ENCODE measurements at regions not wholly inside any gene's neighbourhood (a gene's known extent, or its start where the extent isn't known, plus 50 kb on each side); places are given as distances from the start of the nearest gene placed in this dataset.

- H3K9me3 ChIP-seq (ENCODE audit: control insufficient read depth in 2 of 2, insufficient read depth in 1 of 2, low read depth in 1 of 2, low read length in 1 of 2) = peaks cover 0 to 4% of the 10 kb centered on the region in 2 donors
- H3K4me1 ChIP-seq (ENCODE audit: control insufficient read depth in 3 of 3, insufficient read depth in 2 of 3, low read depth in 1 of 3, low read length in 2 of 3) = no peaks in the 10 kb centered on the region
- H3K36me3 ChIP-seq (ENCODE audit: control insufficient read depth in 3 of 3, insufficient read depth in 2 of 3, low read depth in 1 of 3, low read length in 3 of 3) = no peaks in the 10 kb centered on the region
- FAIRE-seq (no peak), DNase-seq (no peak)
- WGBS, 3 donors = 60 to 72% (median 60%) methylated on average over 2 of the region's 2 CpGs
- no peak overlapping the region for H3K27ac ChIP-seq (ENCODE audit: low read depth in 1 of 3, low read length in 2 of 3)
- H3K4me3 ChIP-seq (ENCODE audit: low read depth in 1 of 3, low read length in 3 of 3) = no peak overlapping the region
- H3K27me3 ChIP-seq (ENCODE audit: control insufficient read depth in 3 of 3, insufficient read depth in 3 of 3, low read length in 3 of 3) = no peaks in the 10 kb centered on the region
These were observed 669.3 kb downstream of the NLGN4X start for GRCh38 chrX:5559386-5559785.

GRCh38 chrX:5549512-5549911, 679.2 kb downstream of the NLGN4X start:
- no peaks in the 10 kb centered on the region for H3K36me3 ChIP-seq (ENCODE audit: control insufficient read depth in 3 of 3, insufficient read depth in 2 of 3, low read depth in 1 of 3, low read length in 3 of 3)
- H3K4me1 ChIP-seq (ENCODE audit: control insufficient read depth in 3 of 3, insufficient read depth in 2 of 3, low read depth in 1 of 3, low read length in 2 of 3) = no peaks in the 10 kb centered on the region
- DNase-seq (peak in 1 of 2 donors; percentile 1), FAIRE-seq (no peak)
- H3K27ac ChIP-seq (ENCODE audit: low read depth in 1 of 3, low read length in 2 of 3) = no peak overlapping the region
- no peaks in the 10 kb centered on the region for H3K27me3 ChIP-seq (ENCODE audit: control insufficient read depth in 3 of 3, insufficient read depth in 3 of 3, low read length in 3 of 3)
- H3K4me3 ChIP-seq (ENCODE audit: low read depth in 1 of 3, low read length in 3 of 3) = no peak overlapping the region
- 47 to 83% (median 65%) methylated on average over 2 of the region's 2 CpGs for WGBS, 3 donors
- H3K9me3 ChIP-seq (ENCODE audit: control insufficient read depth in 2 of 2, insufficient read depth in 1 of 2, low read depth in 1 of 2, low read length in 1 of 2) = peaks cover 0 to 2% of the 10 kb centered on the region in 2 donors

GRCh38 chrX:5537098-5537497, 691.6 kb downstream of the NLGN4X start:
- no peak for DNase-seq
- H3K4me3 ChIP-seq (ENCODE audit: low read depth in 1 of 3, low read length in 3 of 3) = no peak overlapping the region
- no peaks in the 10 kb centered on the region for H3K36me3 ChIP-seq (ENCODE audit: control insufficient read depth in 3 of 3, insufficient read depth in 2 of 3, low read depth in 1 of 3, low read length in 3 of 3)
- H3K27ac ChIP-seq (ENCODE audit: low read depth in 1 of 3, low read length in 2 of 3) = no peak overlapping the region
- 84 to 89% (median 88%) methylated on average over 6 of the region's 6 CpGs for WGBS, 3 donors
- H3K27me3 ChIP-seq (ENCODE audit: control insufficient read depth in 3 of 3, insufficient read depth in 3 of 3, low read length in 3 of 3) = no peaks in the 10 kb centered on the region
- H3K9me3 ChIP-seq (ENCODE audit: control insufficient read depth in 2 of 2, insufficient read depth in 1 of 2, low read depth in 1 of 2, low read length in 1 of 2) = peaks cover 0 to 1% of the 10 kb centered on the region in 2 donors
- FAIRE-seq = no peak
- H3K4me1 ChIP-seq (ENCODE audit: control insufficient read depth in 3 of 3, insufficient read depth in 2 of 3, low read depth in 1 of 3, low read length in 2 of 3) = no peaks in the 10 kb centered on the region

GRCh38 chrX:5536261-5536660, 692.4 kb downstream of the NLGN4X start:
- 66 to 74% (median 66%) methylated on average over 3 of the region's 3 CpGs for WGBS, 3 donors
- no peaks in the 10 kb centered on the region for H3K27me3 ChIP-seq (ENCODE audit: control insufficient read depth in 3 of 3, insufficient read depth in 3 of 3, low read length in 3 of 3)
- H3K4me3 ChIP-seq (ENCODE audit: low read depth in 1 of 3, low read length in 3 of 3) = no peak overlapping the region
- DNase-seq = no peak
- H3K36me3 ChIP-seq (ENCODE audit: control insufficient read depth in 3 of 3, insufficient read depth in 2 of 3, low read depth in 1 of 3, low read length in 3 of 3) = no peaks in the 10 kb centered on the region
- H3K9me3 ChIP-seq (ENCODE audit: control insufficient read depth in 2 of 2, insufficient read depth in 1 of 2, low read depth in 1 of 2, low read length in 1 of 2) = no peaks in the 10 kb centered on the region
- no peak for FAIRE-seq
- H3K27ac ChIP-seq (ENCODE audit: low read depth in 1 of 3, low read length in 2 of 3) = no peak overlapping the region
- no peaks in the 10 kb centered on the region for H3K4me1 ChIP-seq (ENCODE audit: control insufficient read depth in 3 of 3, insufficient read depth in 2 of 3, low read depth in 1 of 3, low read length in 2 of 3)

GRCh38 chrX:5528057-5528456, 700.6 kb downstream of the NLGN4X start:
- Histone ChIP-seq H3K27ac (ENCODE audit: low read depth in 1 of 3, low read length in 2 of 3) (no peak overlapping the region), H3K9me3 (ENCODE audit: control insufficient read depth in 2 of 2, insufficient read depth in 1 of 2, low read depth in 1 of 2, low read length in 1 of 2) (no peaks in the 10 kb centered on the region), H3K27me3 (ENCODE audit: control insufficient read depth in 3 of 3, insufficient read depth in 3 of 3, low read length in 3 of 3) (no peaks in the 10 kb centered on the region), H3K4me1 (ENCODE audit: control insufficient read depth in 3 of 3, insufficient read depth in 2 of 3, low read depth in 1 of 3, low read length in 2 of 3) (no peaks in the 10 kb centered on the region), H3K4me3 (ENCODE audit: low read depth in 1 of 3, low read length in 3 of 3) (no peak overlapping the region), H3K36me3 (ENCODE audit: control insufficient read depth in 3 of 3, insufficient read depth in 2 of 3, low read depth in 1 of 3, low read length in 3 of 3) (no peaks in the 10 kb centered on the region)
- FAIRE-seq (no peak), DNase-seq (no peak)
- WGBS, 3 donors = 80 to 89% (median 85%) methylated on average over 5 of the region's 5 CpGs

GRCh38 chrX:5526191-5526590, 702.5 kb downstream of the NLGN4X start:
- FAIRE-seq (no peak), DNase-seq (no peak)
- Histone ChIP-seq H3K36me3 (ENCODE audit: control insufficient read depth in 3 of 3, insufficient read depth in 2 of 3, low read depth in 1 of 3, low read length in 3 of 3) (no peaks in the 10 kb centered on the region), H3K9me3 (ENCODE audit: control insufficient read depth in 2 of 2, insufficient read depth in 1 of 2, low read depth in 1 of 2, low read length in 1 of 2) (no peaks in the 10 kb centered on the region), H3K27me3 (ENCODE audit: control insufficient read depth in 3 of 3, insufficient read depth in 3 of 3, low read length in 3 of 3) (no peaks in the 10 kb centered on the region), H3K27ac (ENCODE audit: low read depth in 1 of 3, low read length in 2 of 3) (no peak overlapping the region), H3K4me1 (ENCODE audit: control insufficient read depth in 3 of 3, insufficient read depth in 2 of 3, low read depth in 1 of 3, low read length in 2 of 3) (no peaks in the 10 kb centered on the region), H3K4me3 (ENCODE audit: low read depth in 1 of 3, low read length in 3 of 3) (no peak overlapping the region)
- 65 to 78% (median 66%) methylated on average over 2 of the region's 2 CpGs for WGBS, 3 donors

- FAIRE-seq (no peak), DNase-seq (no peak)
- WGBS, 3 donors = 63 to 68% (median 67%) methylated on average over 8 of the region's 8 CpGs
These were observed 737.7 kb downstream of the NLGN4X start for GRCh38 chrX:5490786-5491563.

GRCh38 chrX:5474282-5474681, 754.4 kb downstream of the NLGN4X start:
- no peak for DNase-seq
- no peak for FAIRE-seq
- H3K4me1 ChIP-seq (ENCODE audit: control insufficient read depth in 3 of 3, insufficient read depth in 2 of 3, low read depth in 1 of 3, low read length in 2 of 3) = no peaks in the 10 kb centered on the region
- no peak overlapping the region for H3K27ac ChIP-seq (ENCODE audit: low read depth in 1 of 3, low read length in 2 of 3)
- no peaks in the 10 kb centered on the region for H3K36me3 ChIP-seq (ENCODE audit: control insufficient read depth in 3 of 3, insufficient read depth in 2 of 3, low read depth in 1 of 3, low read length in 3 of 3)
- H3K27me3 ChIP-seq (ENCODE audit: control insufficient read depth in 3 of 3, insufficient read depth in 3 of 3, low read length in 3 of 3) = no peaks in the 10 kb centered on the region
- H3K4me3 ChIP-seq (ENCODE audit: low read depth in 1 of 3, low read length in 3 of 3) = no peak overlapping the region
- 91 to 93% (median 92%) methylated on average over 4 of the region's 4 CpGs for WGBS, 3 donors
- H3K9me3 ChIP-seq (ENCODE audit: control insufficient read depth in 2 of 2, insufficient read depth in 1 of 2, low read depth in 1 of 2, low read length in 1 of 2) = peaks cover 0 to 5% of the 10 kb centered on the region in 2 donors

More at GRCh38 chrX:5490786-5491563, 737.7 kb downstream of the NLGN4X start:
- Histone ChIP-seq H3K27ac (ENCODE audit: low read depth in 1 of 3, low read length in 2 of 3) (no peak overlapping the region), H3K9me3 (ENCODE audit: control insufficient read depth in 2 of 2, insufficient read depth in 1 of 2, low read depth in 1 of 2, low read length in 1 of 2) (no peaks in the 10 kb centered on the region), H3K4me3 (ENCODE audit: low read depth in 1 of 3, low read length in 3 of 3) (no peak overlapping the region), H3K27me3 (ENCODE audit: control insufficient read depth in 3 of 3, insufficient read depth in 3 of 3, low read length in 3 of 3) (no peaks in the 10 kb centered on the region), H3K4me1 (ENCODE audit: control insufficient read depth in 3 of 3, insufficient read depth in 2 of 3, low read depth in 1 of 3, low read length in 2 of 3) (no peaks in the 10 kb centered on the region), H3K36me3 (ENCODE audit: control insufficient read depth in 3 of 3, insufficient read depth in 2 of 3, low read depth in 1 of 3, low read length in 3 of 3) (no peaks in the 10 kb centered on the region)

Data from small intestine (tissue), 7 donors.